ENCODE measurements at regions not wholly inside any gene's neighbourhood (a gene's known extent, or its start where the extent isn't known, plus 50 kb on each side); places are given as distances from the start of the nearest gene placed in this dataset.

DNA sequence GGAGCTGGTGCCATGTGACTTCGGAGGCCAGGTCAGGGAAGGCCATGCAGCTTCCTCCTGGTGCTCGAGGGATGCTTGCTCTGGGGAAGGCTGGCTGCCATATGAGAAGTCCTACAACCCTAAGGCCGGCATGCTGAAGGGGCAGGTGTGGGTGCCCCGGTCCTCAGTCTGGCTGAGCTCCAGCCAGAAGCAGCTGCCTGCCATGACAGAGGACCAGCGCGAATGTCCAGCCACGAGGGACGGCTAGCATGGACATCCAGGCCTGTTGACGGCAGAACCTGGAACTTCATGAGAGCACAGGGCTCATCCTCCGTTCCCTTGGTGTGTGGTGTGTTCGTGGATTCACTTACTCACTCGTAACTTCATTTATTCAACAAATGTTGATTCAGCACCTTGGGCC lies 140.6 kb downstream of the IRF8 start:
- Histone ChIP-seq H3K9me3 (no peaks in the 10 kb centered on the region), H3K36me3 (no peaks in the 10 kb centered on the region), H3K4me1 (peaks cover 0 to 9% (median 0%) of the 10 kb centered on the region in 4 donors), H3K27me3 (peaks cover 0 to 42% of the 10 kb centered on the region in 2 donors), H3K27ac (no peak overlapping the region), H3K4me3 (no peak overlapping the region)
- DNase-seq (ENCODE audit: low spot score in 2 of 2), result no peak
- WGBS, 2 donors, result 71 to 83% methylated on average over 11 to 12 of the region's 12 CpGs
- TF ChIP-seq EP300 (IDR thresholded peaks at IDR 0.05) (no peak), CTCF (IDR thresholded peaks at IDR 0.05) (no peak), POLR2A (IDR thresholded peaks at IDR 0.05) (no peak)

GRCh38 chr16:86040496-86040895 lies 141.5 kb downstream of the IRF8 start:
- Histone ChIP-seq H3K36me3 (no peaks in the 10 kb centered on the region), H3K4me1 (peaks cover 0 to 9% (median 0%) of the 10 kb centered on the region in 4 donors), H3K27me3 (peaks cover 0 to 45% of the 10 kb centered on the region in 2 donors), H3K4me3 (no peak overlapping the region), H3K9me3 (no peaks in the 10 kb centered on the region), H3K27ac (no peak overlapping the region)
- 62 to 73% methylated on average over 17 of the region's 17 CpGs for WGBS, 2 donors
- no peak for DNase-seq (ENCODE audit: low spot score in 2 of 2)
- TF ChIP-seq CTCF (IDR thresholded peaks at IDR 0.05) (no peak), EP300 (IDR thresholded peaks at IDR 0.05) (no peak), POLR2A (IDR thresholded peaks at IDR 0.05) (no peak)

DNA sequence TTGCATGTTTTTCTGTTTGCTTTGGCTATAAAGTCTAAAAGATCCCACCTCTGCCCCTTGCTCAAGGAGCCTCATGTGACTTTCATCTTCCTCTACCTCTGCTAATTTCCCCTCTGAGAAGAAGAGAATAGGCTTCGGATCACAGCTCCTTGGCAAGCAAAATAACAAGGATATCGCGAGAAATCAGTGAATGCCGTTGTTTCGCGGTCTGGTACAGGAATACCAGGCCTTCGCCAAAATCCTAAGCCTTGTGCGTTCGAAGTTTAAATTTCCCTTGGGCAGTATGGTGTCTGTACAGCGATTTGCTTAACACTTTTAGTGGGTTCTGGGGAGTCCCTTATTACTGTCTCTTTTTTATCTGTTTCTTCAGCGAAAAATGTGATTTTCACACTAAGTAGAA lies 142.3 kb downstream of the IRF8 start:
- Histone ChIP-seq H3K27me3 (peaks cover 0 to 48% of the 10 kb centered on the region in 2 donors), H3K9me3 (no peaks in the 10 kb centered on the region), H3K27ac (no peak overlapping the region), H3K4me3 (no peak overlapping the region), H3K36me3 (no peaks in the 10 kb centered on the region), H3K4me1 (peaks cover 0 to 9% (median 0%) of the 10 kb centered on the region in 4 donors)
- TF ChIP-seq EP300 (IDR thresholded peaks at IDR 0.05), result no peak
- TF ChIP-seq CTCF (IDR thresholded peaks at IDR 0.05), result no peak
- TF ChIP-seq POLR2A (IDR thresholded peaks at IDR 0.05), result no peak
- DNase-seq (ENCODE audit: low spot score in 2 of 2), result no peak
- 72 to 86% methylated on average over 11 of the region's 11 CpGs for WGBS, 2 donors

DNA sequence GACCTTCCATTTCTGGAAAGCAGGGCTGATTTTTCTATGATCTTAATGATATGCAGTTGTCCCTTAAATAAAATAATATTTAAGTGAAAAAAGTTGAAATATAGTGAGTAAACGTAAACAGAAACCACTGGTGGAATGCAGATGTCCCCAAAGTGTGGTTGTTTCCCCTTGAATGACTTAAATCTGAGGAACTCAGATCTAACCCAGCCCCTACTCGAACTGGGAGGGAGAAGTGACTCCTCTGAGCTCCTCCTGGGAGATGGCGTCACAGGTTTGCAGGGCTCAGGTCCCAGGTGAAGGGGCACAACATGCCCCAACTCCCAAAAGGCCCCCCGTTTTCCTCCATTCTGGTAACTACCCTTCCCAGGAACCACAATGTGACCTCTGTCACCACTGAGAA lies 142.8 kb downstream of the IRF8 start:
- no peaks in the 10 kb centered on the region for H3K36me3 ChIP-seq
- DNase-seq (ENCODE audit: low spot score in 2 of 2), result no peak
- no peak overlapping the region for H3K27ac ChIP-seq
- peaks cover 0 to 54% of the 10 kb centered on the region in 2 donors for H3K27me3 ChIP-seq
- no peaks in the 10 kb centered on the region for H3K9me3 ChIP-seq
- H3K4me3 ChIP-seq, result no peak overlapping the region
- 75 to 83% methylated on average over 4 of the region's 4 CpGs for WGBS, 2 donors
- peaks cover 0 to 9% (median 0%) of the 10 kb centered on the region in 4 donors for H3K4me1 ChIP-seq
- no peak for TF ChIP-seq CTCF (IDR thresholded peaks at IDR 0.05)
- TF ChIP-seq EP300 (IDR thresholded peaks at IDR 0.05), result no peak
- TF ChIP-seq POLR2A (IDR thresholded peaks at IDR 0.05), result no peak

DNA sequence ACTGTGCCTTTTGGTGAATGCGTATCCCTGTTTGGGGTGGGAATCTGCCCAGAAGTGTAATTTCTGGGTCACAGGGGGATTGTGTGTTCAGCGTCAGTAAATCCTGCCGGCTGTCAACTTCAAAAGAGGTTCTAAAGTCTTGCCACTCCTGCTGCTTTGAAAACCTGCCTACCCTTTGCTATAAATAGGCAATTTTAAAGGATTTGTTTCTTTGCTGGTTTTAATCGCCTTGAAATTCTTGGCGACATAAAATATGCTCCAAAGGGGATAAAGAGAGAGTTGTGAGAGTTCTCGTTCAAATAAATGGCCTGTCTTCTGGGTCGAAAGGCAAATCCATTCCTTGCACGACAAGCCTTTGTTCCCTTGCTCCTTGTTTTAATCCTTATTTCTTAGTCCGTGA lies 143.4 kb downstream of the IRF8 start:
- H3K27me3 ChIP-seq, result peaks cover 0 to 60% of the 10 kb centered on the region in 2 donors
- H3K4me3 ChIP-seq, result no peak overlapping the region
- no peak for DNase-seq (ENCODE audit: low spot score in 2 of 2)
- no peaks in the 10 kb centered on the region for H3K36me3 ChIP-seq
- WGBS, 2 donors, result 59 to 61% methylated on average over 9 of the region's 9 CpGs
- peaks cover 0 to 9% (median 0%) of the 10 kb centered on the region in 4 donors for H3K4me1 ChIP-seq
- H3K9me3 ChIP-seq, result no peaks in the 10 kb centered on the region
- no peak overlapping the region for H3K27ac ChIP-seq
- no peak for TF ChIP-seq POLR2A (IDR thresholded peaks at IDR 0.05)
- no peak for TF ChIP-seq CTCF (IDR thresholded peaks at IDR 0.05)
- no peak for TF ChIP-seq EP300 (IDR thresholded peaks at IDR 0.05)

All from tibial nerve (tissue), 4 donors.